Neural progenitor cell (in vitro differentiated cells): ENCODE measurements at regions not wholly inside any gene's neighbourhood (a gene's known extent, or its start where the extent isn't known, plus 50 kb on each side); places are given as distances from the start of the nearest gene placed in this dataset.
A peak's percentile ranks its signal among the peaks of the same experiment; 100 is the strongest.

ENCODE experiments used
- DNase-seq: peaks from one replicate; pipeline ENCODE4 v3.0.0-alpha.2; 2016; ENCODE audit warnings: low spot score
- H2AFZ ChIP-seq: fragments of 200-600 bp; sonication (generic); replicated peaks from 2 replicates; pipeline ENCODE4 v1.6.1; 2016; ENCODE audit warnings: antibody characterized with exemption
- H3F3A ChIP-seq: fragments of 200-600 bp; sonication (generic); 2 replicates; pipeline ENCODE4 v1.6.1; 2016; ENCODE audit warnings: antibody characterized with exemption, low read depth
- H3K27ac ChIP-seq: fragments of 200-600 bp; sonication (generic); 2 replicates; pipeline ENCODE4 v1.5.1; 2016; ENCODE audit warnings: mild to moderate bottlenecking
- H3K27me3 ChIP-seq: fragments of 200-600 bp; sonication (generic); 2 replicates; pipeline ENCODE4 v1.6.1; 2016; ENCODE audit warnings: mild to moderate bottlenecking, moderate library complexity
- H3K36me3 ChIP-seq: fragments of 200-600 bp; sonication (generic); 2 replicates; pipeline ENCODE4 v1.5.1; 2016
- H3K4me1 ChIP-seq: fragments of 200-600 bp; sonication (generic); 2 replicates; pipeline ENCODE4 v1.6.1; 2016; ENCODE audit warnings: mixed run types
- H3K4me2 ChIP-seq: fragments of 200-600 bp; sonication (generic); 2 replicates; pipeline ENCODE4 v1.6.1; 2016
- H3K4me3 ChIP-seq: fragments of 200-600 bp; sonication (generic); 2 replicates; pipeline ENCODE4 v1.5.1; 2016
- H3K79me2 ChIP-seq: fragments of 200-600 bp; sonication (generic); 2 replicates; pipeline ENCODE4 v1.6.1; 2016; ENCODE audit warnings: low read depth
- H3K9ac ChIP-seq: fragments of 200-600 bp; sonication (generic); 2 replicates; pipeline ENCODE4 v1.6.1; 2016
- H3K9me3 ChIP-seq: fragments of 200-600 bp; sonication (generic); 2 replicates; pipeline ENCODE4 v1.5.1; 2016; ENCODE audit warnings: low read depth
- H4K20me1 ChIP-seq: fragments of 200-600 bp; sonication (generic); 2 replicates; pipeline ENCODE4 v1.6.1; 2016; ENCODE audit warnings: low read depth
- H3K27ac Mint-ChIP-seq: 3 replicates; pipeline ENCODE4 v1.8.0; 2021; ENCODE audit warnings: mixed read lengths
- H3K27me3 Mint-ChIP-seq: 2 replicates; pipeline ENCODE4 v1.8.0; 2022; ENCODE audit warnings: low read depth, mild to moderate bottlenecking, inconsistent platforms, moderate library complexity, mixed read lengths; ENCODE audit not compliant: insufficient read depth
- H3K36me3 Mint-ChIP-seq: 3 replicates; pipeline ENCODE4 v1.8.0; 2021; ENCODE audit warnings: mixed read lengths
- H3K4me1 Mint-ChIP-seq: 3 replicates; pipeline ENCODE4 v1.8.0; 2021; ENCODE audit warnings: mixed read lengths
- H3K4me3 Mint-ChIP-seq: 3 replicates; pipeline ENCODE4 v1.8.0; 2021; ENCODE audit warnings: mild to moderate bottlenecking, moderate library complexity, mixed read lengths
- H3K9me3 Mint-ChIP-seq: 3 replicates; pipeline ENCODE4 v1.8.0; 2020; ENCODE audit warnings: mixed read lengths
- CTCF ChIP-seq: fragments of 200-600 bp; sonication (generic); IDR thresholded peaks from 2 replicates; pipeline ENCODE4 v1.5.1; 2017; ENCODE audit warnings: antibody characterized with exemption, mild to moderate bottlenecking
- EZH2 ChIP-seq: fragments of 200-600 bp; sonication (generic); IDR thresholded peaks from 2 replicates; pipeline ENCODE4 v1.6.1; 2017; ENCODE audit warnings: antibody characterized with exemption, mild to moderate bottlenecking, moderate library complexity
- EZH2phosphoT487 ChIP-seq: fragments of 200-600 bp; sonication (generic); IDR thresholded peaks from 2 replicates; pipeline ENCODE4 v1.6.1; 2017; ENCODE audit warnings: antibody characterized with exemption

DNA sequence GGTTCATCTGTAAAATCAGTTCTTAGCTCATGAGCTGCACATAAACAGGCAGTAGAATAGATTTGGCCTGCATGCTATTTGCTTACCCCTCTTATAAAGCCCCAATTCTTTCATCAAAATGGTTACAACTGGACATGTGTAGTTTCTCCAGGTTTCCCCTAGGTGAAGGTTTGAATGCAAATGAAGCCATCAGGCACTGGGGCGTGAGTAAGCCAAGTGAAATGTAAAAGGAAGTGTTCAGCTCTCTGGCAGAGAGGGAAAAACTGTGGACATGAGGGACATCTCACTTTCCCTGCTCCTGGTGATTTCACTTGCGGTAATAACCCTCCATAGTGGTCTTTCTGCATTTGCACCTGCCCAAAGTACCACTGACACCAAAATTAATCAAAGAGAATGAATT lies 1402.3 kb upstream of the LRRTM1 start:
- Histone ChIP-seq H4K20me1 (no peaks in the 10 kb centered on the region), H3K9me3 (no peaks in the 10 kb centered on the region), H3K9ac (no peak overlapping the region), H2AFZ (no peak overlapping the region), H3F3A (no peaks in the 10 kb centered on the region), H3K36me3 (no peaks in the 10 kb centered on the region), H3K79me2 (no peaks in the 10 kb centered on the region), H3K4me1 (no peaks in the 10 kb centered on the region), H3K4me3 (no peak overlapping the region), H3K27me3 (no peaks in the 10 kb centered on the region), H3K27ac (no peak overlapping the region), H3K4me2 (no peak overlapping the region)
- TF ChIP-seq CTCF (no peak), EZH2 (no peak), EZH2phosphoT487 (no peak)
- H3K9me3 Mint-ChIP-seq = no peaks in the 10 kb centered on the region
- no peaks in the 10 kb centered on the region for H3K36me3 Mint-ChIP-seq
- peak; percentile 17 for DNase-seq
- H3K27me3 Mint-ChIP-seq = no peaks in the 10 kb centered on the region
- no peaks in the 10 kb centered on the region for H3K4me1 Mint-ChIP-seq
- no peak overlapping the region for H3K4me3 Mint-ChIP-seq
- no peak overlapping the region for H3K27ac Mint-ChIP-seq

DNA sequence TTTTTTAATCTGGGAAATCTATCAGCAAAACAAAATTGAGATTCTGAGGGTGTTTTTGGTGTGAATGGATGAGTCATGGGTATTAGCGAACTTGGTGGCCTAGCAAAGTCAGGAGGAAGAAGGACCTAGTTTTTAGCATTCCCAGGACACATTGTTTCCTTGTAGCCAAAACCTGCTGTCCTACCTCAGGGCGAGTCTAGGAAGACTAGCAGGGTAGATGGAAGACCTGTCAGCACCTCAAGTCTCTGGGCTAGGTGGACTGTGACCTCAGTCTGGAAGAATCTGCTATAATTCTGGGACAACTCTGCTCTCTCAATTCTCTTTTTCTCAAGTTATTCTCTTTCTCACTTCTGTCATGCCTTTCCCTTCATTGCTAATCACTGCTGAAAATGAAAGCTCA lies 1399.3 kb upstream of the LRRTM1 start:
- no peaks in the 10 kb centered on the region for H3K9me3 Mint-ChIP-seq
- Histone ChIP-seq H3K4me3 (no peak overlapping the region), H3K9ac (no peak overlapping the region), H3K79me2 (no peaks in the 10 kb centered on the region), H4K20me1 (no peaks in the 10 kb centered on the region), H3K9me3 (no peaks in the 10 kb centered on the region), H3K36me3 (no peaks in the 10 kb centered on the region), H3K27me3 (no peaks in the 10 kb centered on the region), H3K4me2 (no peak overlapping the region), H3K4me1 (no peaks in the 10 kb centered on the region), H2AFZ (no peak overlapping the region), H3K27ac (no peak overlapping the region), H3F3A (no peaks in the 10 kb centered on the region)
- no peak for DNase-seq
- no peak overlapping the region for H3K4me3 Mint-ChIP-seq
- H3K4me1 Mint-ChIP-seq = no peaks in the 10 kb centered on the region
- TF ChIP-seq EZH2 (no peak), EZH2phosphoT487 (no peak), CTCF (no peak)
- H3K27ac Mint-ChIP-seq = no peak overlapping the region
- no peaks in the 10 kb centered on the region for H3K36me3 Mint-ChIP-seq
- H3K27me3 Mint-ChIP-seq = no peaks in the 10 kb centered on the region

- no peak overlapping the region for H3K4me2 ChIP-seq
- no peaks in the 10 kb centered on the region for H3F3A ChIP-seq
- no peak overlapping the region for H3K9ac ChIP-seq
- no peak overlapping the region for H3K27ac ChIP-seq
- TF ChIP-seq EZH2phosphoT487 = no peak
- no peak for TF ChIP-seq CTCF
- no peak for TF ChIP-seq EZH2
- no peaks in the 10 kb centered on the region for H3K36me3 ChIP-seq
- Mint-ChIP-seq H3K4me1 (no peaks in the 10 kb centered on the region), H3K36me3 (no peaks in the 10 kb centered on the region), H3K27ac (no peak overlapping the region), H3K4me3 (no peak overlapping the region), H3K27me3 (no peaks in the 10 kb centered on the region), H3K9me3 (no peaks in the 10 kb centered on the region)
- H4K20me1 ChIP-seq = no peaks in the 10 kb centered on the region
- no peak overlapping the region for H2AFZ ChIP-seq
- no peak for DNase-seq
- H3K4me1 ChIP-seq = no peaks in the 10 kb centered on the region
- H3K27me3 ChIP-seq = no peaks in the 10 kb centered on the region
- no peaks in the 10 kb centered on the region for H3K9me3 ChIP-seq
- H3K79me2 ChIP-seq = no peaks in the 10 kb centered on the region
- H3K4me3 ChIP-seq = no peak overlapping the region
Measured at GRCh38 chr2:81692566-81692965, 1388.0 kb upstream of the LRRTM1 start.

DNA sequence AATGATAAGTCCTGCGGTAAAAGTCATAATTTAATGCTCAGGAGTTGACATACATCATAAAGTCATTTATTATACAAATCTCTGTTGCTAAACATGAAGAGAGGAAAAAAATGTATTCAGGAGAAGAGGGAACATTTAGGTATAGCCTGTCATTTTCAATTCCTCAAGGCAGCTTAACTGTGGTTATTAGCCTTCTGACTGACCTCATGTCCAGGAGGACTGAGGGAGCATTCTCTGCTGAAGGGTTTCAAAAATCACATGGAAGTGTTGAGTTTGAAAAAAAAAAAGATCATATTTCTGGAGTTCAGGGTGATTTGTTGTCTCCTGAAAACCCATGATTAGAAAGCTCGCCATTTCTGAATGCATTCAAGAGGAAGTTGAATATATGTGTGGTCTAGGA lies 1371.1 kb upstream of the LRRTM1 start:
- H3K4me1 Mint-ChIP-seq = no peaks in the 10 kb centered on the region
- H3K27me3 Mint-ChIP-seq = no peaks in the 10 kb centered on the region
- H3K4me3 Mint-ChIP-seq = no peak overlapping the region

More for the DNA sequence above, 1371.1 kb upstream of the LRRTM1 start:
- Mint-ChIP-seq H3K9me3 (no peaks in the 10 kb centered on the region), H3K27ac (no peak overlapping the region), H3K36me3 (no peaks in the 10 kb centered on the region)
- no peaks in the 10 kb centered on the region for H3F3A ChIP-seq
- no peak overlapping the region for H2AFZ ChIP-seq
- H3K27ac ChIP-seq = no peak overlapping the region
- H3K4me2 ChIP-seq = no peak overlapping the region
- no peaks in the 10 kb centered on the region for H3K9me3 ChIP-seq
- no peaks in the 10 kb centered on the region for H3K4me1 ChIP-seq
- no peaks in the 10 kb centered on the region for H3K27me3 ChIP-seq
- no peaks in the 10 kb centered on the region for H3K36me3 ChIP-seq
- TF ChIP-seq EZH2 (no peak), CTCF (no peak)
- no peak for DNase-seq
- no peaks in the 10 kb centered on the region for H3K79me2 ChIP-seq
- no peak overlapping the region for H3K4me3 ChIP-seq
- no peak overlapping the region for H3K9ac ChIP-seq
- no peaks in the 10 kb centered on the region for H4K20me1 ChIP-seq
